Nephron (organoid): ENCODE measurements at regions not wholly inside any gene's neighbourhood (a gene's known extent, or its start where the extent isn't known, plus 50 kb on each side); places are given as distances from the start of the nearest gene placed in this dataset.
"Not testable (repeated sequence)": the region's sequence is repeated elsewhere in the genome, so short reads cannot be mapped to it uniquely, and the experiment has no call there.

Experiments
- H3K27ac Mint-ChIP-seq, 3 experiments: 2 replicates each; pipeline ENCODE4 v1.8.0; 2020; ENCODE audit warnings: mixed read lengths in 3 of 3, mild to moderate bottlenecking in 2 of 3, moderate library complexity in 1 of 3
- H3K27me3 Mint-ChIP-seq: 2 replicates; pipeline ENCODE4 v1.8.0; 2021; ENCODE audit warnings: low read depth, mild to moderate bottlenecking, moderate library complexity, mixed read lengths
- H3K36me3 Mint-ChIP-seq: 2 replicates; pipeline ENCODE4 v1.8.0; 2020; ENCODE audit warnings: low read depth, mixed read lengths
- H3K4me1 Mint-ChIP-seq: 2 replicates; pipeline ENCODE4 v1.8.0; 2020; ENCODE audit warnings: mixed read lengths
- H3K4me3 Mint-ChIP-seq, 3 experiments: 2 replicates each; pipeline ENCODE4 v1.8.0; 2020; ENCODE audit warnings: mild to moderate bottlenecking in 3 of 3, mixed read lengths in 3 of 3, moderate library complexity in 2 of 3
- H3K9me3 Mint-ChIP-seq: 2 replicates; pipeline ENCODE4 v1.8.0; 2020; ENCODE audit warnings: mixed read lengths
- CTCF ChIP-seq, 3 experiments: fragments of 200-600 bp; sonication (generic); IDR thresholded peaks; one replicate each; pipeline ENCODE4 v1.5.0; 2021; ENCODE audit warnings: antibody characterized with exemption in 3 of 3; ENCODE audit not compliant: unreplicated experiment in 3 of 3

- no peak overlapping the region for H3K4me3 Mint-ChIP-seq
- H3K27ac Mint-ChIP-seq, result no peak overlapping the region
- H3K9me3 Mint-ChIP-seq, result peaks cover 5% of the 10 kb centered on the region
- TF ChIP-seq CTCF (IDR thresholded peaks at IDR 0.05; ENCODE audit: unreplicated experiment in 3 of 3), result no peak
- no peaks in the 10 kb centered on the region for H3K4me1 Mint-ChIP-seq
- H3K36me3 Mint-ChIP-seq, result no peaks in the 10 kb centered on the region
- no peaks in the 10 kb centered on the region for H3K27me3 Mint-ChIP-seq
These were observed 208.7 kb upstream of the WDFY3 start for GRCh38 chr4:85175190-85175589.

- no peaks in the 10 kb centered on the region for H3K36me3 Mint-ChIP-seq
- H3K4me3 Mint-ChIP-seq, result no peak overlapping the region
- no peak overlapping the region for H3K27ac Mint-ChIP-seq
- H3K4me1 Mint-ChIP-seq, result no peaks in the 10 kb centered on the region
- H3K27me3 Mint-ChIP-seq, result no peaks in the 10 kb centered on the region
- TF ChIP-seq CTCF (IDR thresholded peaks at IDR 0.05; ENCODE audit: unreplicated experiment in 3 of 3), result no peak
- H3K9me3 Mint-ChIP-seq, result peaks cover 5% of the 10 kb centered on the region
These were observed 210.6 kb upstream of the WDFY3 start for GRCh38 chr4:85177092-85177491.

GRCh38 chr4:85177679-85178078, 211.2 kb upstream of the WDFY3 start:
- no peak for TF ChIP-seq CTCF (IDR thresholded peaks at IDR 0.05; ENCODE audit: unreplicated experiment in 3 of 3)
- no peaks in the 10 kb centered on the region for H3K36me3 Mint-ChIP-seq
- H3K4me3 Mint-ChIP-seq, result no peak overlapping the region
- peaks cover 5% of the 10 kb centered on the region for H3K9me3 Mint-ChIP-seq
- no peak overlapping the region for H3K27ac Mint-ChIP-seq
- H3K27me3 Mint-ChIP-seq, result no peaks in the 10 kb centered on the region
- H3K4me1 Mint-ChIP-seq, result no peaks in the 10 kb centered on the region

GRCh38 chr4:85180533-85180932, 214.0 kb upstream of the WDFY3 start:
- H3K27me3 Mint-ChIP-seq, result no peaks in the 10 kb centered on the region
- H3K4me1 Mint-ChIP-seq, result no peaks in the 10 kb centered on the region
- H3K36me3 Mint-ChIP-seq, result no peaks in the 10 kb centered on the region
- H3K4me3 Mint-ChIP-seq, result no peak overlapping the region
- TF ChIP-seq CTCF (IDR thresholded peaks at IDR 0.05; ENCODE audit: unreplicated experiment in 3 of 3), result no peak
- no peak overlapping the region for H3K27ac Mint-ChIP-seq
- no peaks in the 10 kb centered on the region for H3K9me3 Mint-ChIP-seq

- no peak for TF ChIP-seq CTCF (IDR thresholded peaks at IDR 0.05; ENCODE audit: unreplicated experiment in 3 of 3)
- peaks cover 22% of the 10 kb centered on the region for H3K9me3 Mint-ChIP-seq
- no peaks in the 10 kb centered on the region for H3K4me1 Mint-ChIP-seq
- no peak overlapping the region for H3K4me3 Mint-ChIP-seq
- no peaks in the 10 kb centered on the region for H3K36me3 Mint-ChIP-seq
- H3K27me3 Mint-ChIP-seq, result no peaks in the 10 kb centered on the region
- no peak overlapping the region for H3K27ac Mint-ChIP-seq
These were observed 220.6 kb upstream of the WDFY3 start for GRCh38 chr4:85187106-85187505.

- peaks cover 40% of the 10 kb centered on the region for H3K9me3 Mint-ChIP-seq
- H3K27ac Mint-ChIP-seq, H3K4me1 Mint-ChIP-seq, H3K27me3 Mint-ChIP-seq, H3K4me3 Mint-ChIP-seq, H3K36me3 Mint-ChIP-seq: not testable (repeated sequence)
These were observed 229.5 kb upstream of the WDFY3 start for GRCh38 chr4:85196015-85196414.
